ENCODE measurements at regions not wholly inside any gene's neighbourhood (a gene's known extent, or its start where the extent isn't known, plus 50 kb on each side); places are given as distances from the start of the nearest gene placed in this dataset.

DNA sequence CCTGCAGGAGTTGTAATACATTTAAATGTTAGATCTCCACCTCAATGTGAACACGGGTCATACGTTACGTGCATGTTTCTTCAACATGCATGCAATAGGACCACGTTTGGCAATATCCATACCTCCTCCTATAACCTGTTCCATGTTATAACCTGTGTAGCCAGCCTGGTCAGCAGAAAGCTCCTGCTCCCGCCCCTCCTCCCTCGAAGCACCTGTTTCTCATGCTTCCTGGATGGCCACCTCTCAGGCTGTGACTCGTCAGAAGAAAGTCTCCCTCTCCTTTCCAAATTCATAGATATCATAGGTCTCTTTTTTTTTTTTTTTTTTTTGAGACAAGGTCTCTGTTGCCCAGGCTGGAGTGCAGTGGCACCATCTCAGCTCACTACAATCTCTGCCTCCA is 96.5 kb downstream of the HMX1 start:
- in situ Hi-C loops (cut with HindIII; ENCODE audit: low sequenced_read_pairs): no loop called here

GRCh38 chr4:8774071-8774470 is 97.6 kb downstream of the HMX1 start:
- in situ Hi-C loops (cut with HindIII; ENCODE audit: low sequenced_read_pairs): no loop called here

GRCh38 chr4:8773124-8773931 is 98.3 kb downstream of the HMX1 start:
- in situ Hi-C loops (cut with HindIII; ENCODE audit: low sequenced_read_pairs): no loop called here

GRCh38 chr4:8772499-8773123 is 99.0 kb downstream of the HMX1 start:
- in situ Hi-C loops (cut with HindIII; ENCODE audit: low sequenced_read_pairs): no loop called here

GRCh38 chr4:8771666-8772065 is 100.0 kb downstream of the HMX1 start:
- in situ Hi-C loops (cut with HindIII; ENCODE audit: low sequenced_read_pairs): no loop called here

- in situ Hi-C loops (cut with HindIII; ENCODE audit: low sequenced_read_pairs): no loop called here
These were observed 100.4 kb downstream of the HMX1 start for GRCh38 chr4:8771258-8771590.

- in situ Hi-C loops (cut with HindIII; ENCODE audit: low sequenced_read_pairs): no loop called here
These were observed 101.0 kb downstream of the HMX1 start for GRCh38 chr4:8770518-8771257.

- in situ Hi-C loops (cut with HindIII; ENCODE audit: low sequenced_read_pairs): no loop called here
These were observed 101.8 kb downstream of the HMX1 start for GRCh38 chr4:8769645-8770517.

- in situ Hi-C loops (cut with HindIII; ENCODE audit: low sequenced_read_pairs): no loop called here
These were observed 103.2 kb downstream of the HMX1 start for GRCh38 chr4:8768357-8768999.

- in situ Hi-C loops (cut with HindIII; ENCODE audit: low sequenced_read_pairs): no loop called here
These were observed 105.0 kb downstream of the HMX1 start for GRCh38 chr4:8766610-8767009.

DNA sequence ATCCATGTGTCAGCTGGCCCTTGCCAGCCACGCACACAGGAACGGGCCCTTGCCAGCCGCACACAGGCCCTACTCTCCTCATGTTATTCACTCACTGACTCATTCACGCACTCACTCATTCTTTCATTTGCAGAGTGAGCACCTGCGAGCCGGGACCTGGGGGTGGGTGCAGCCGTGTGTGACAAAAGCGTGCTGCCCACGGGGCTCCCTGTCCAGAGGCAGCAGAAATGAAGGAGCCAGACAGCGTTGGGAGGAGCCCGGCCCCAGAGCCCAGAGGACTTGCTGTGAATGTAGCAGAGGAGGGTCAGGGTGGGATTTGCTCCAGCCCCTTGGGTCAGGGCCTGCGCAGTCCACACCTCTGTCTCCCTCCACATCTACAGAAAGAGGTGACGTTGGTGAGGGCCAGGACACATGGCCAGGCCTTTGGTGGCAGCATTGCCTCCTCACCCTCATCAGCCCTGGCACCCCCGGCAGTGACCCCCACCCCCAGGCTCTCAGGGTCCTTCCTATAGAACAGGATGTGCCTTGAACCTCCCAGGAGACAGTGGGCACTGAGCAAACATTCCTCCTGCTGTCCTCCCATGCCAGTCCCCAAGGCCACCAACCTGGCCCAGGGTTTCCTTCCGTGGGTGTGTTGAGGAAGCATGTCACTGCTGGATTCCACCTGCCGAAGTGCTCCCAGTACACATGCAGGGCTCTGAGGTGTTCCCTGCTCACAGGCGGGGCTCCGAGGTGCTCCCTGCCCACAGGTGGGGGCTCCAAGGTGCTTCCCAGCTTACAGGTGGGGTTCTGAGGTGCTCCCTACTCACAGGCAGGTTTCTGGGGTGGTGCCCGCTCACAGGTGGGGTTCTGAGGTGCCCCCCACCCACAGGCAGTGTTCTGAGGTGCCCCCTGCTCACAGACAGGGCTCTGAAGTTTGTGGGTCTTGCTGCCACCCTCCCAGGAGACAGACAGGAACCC is 105.7 kb downstream of the HMX1 start:
- in situ Hi-C loops (cut with HindIII; ENCODE audit: low sequenced_read_pairs): no loop called here

- in situ Hi-C loops (cut with HindIII; ENCODE audit: low sequenced_read_pairs): no loop called here
These were observed 106.6 kb downstream of the HMX1 start for GRCh38 chr4:8765084-8765483.

DNA sequence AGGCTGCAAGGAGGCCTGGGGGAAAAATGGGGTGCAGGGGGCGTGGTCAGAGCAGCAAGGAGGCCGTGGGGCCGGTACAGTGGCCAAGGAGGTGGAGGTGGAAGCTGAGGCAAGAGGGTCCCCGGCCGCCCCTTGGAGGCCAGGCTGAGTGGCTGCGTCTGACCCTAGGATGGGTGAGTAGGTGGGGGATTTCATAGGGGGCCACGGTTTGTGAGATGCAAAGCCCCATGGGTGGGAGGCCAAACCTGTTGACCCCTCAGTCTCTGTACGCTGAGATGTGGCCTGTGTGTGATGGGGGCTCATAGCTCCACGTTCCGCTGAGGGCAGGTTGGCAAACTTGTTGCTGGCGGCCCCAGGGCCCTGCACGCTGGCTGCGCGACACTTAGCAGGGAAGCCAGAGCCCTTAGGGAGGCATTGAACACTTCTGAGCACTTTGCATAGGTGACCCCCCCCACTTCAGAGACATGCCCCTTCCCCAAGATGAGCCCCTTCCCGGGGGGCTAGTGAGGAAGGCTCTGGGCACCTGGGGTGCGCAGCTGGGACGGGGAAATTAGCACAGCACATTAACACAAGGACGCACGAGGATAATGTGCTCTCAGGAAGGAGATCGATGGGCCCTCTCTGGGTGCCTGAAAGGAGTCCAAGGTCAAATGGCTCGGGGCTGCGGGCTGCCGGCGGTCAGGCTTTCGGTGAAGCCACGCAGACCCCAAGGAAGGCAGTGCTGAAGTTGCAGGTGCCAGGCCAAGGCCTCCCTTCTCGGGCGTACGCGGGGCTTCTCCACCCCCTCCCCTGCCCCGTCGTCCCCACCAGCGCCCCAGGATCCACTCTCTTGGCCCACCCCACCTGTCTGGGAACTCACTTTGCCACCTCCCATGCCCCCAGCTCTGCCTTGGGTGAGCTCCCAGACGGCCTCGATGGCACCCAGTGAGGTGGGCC is 107.4 kb downstream of the HMX1 start:
- in situ Hi-C loops (cut with HindIII; ENCODE audit: low sequenced_read_pairs): no loop called here

DNA sequence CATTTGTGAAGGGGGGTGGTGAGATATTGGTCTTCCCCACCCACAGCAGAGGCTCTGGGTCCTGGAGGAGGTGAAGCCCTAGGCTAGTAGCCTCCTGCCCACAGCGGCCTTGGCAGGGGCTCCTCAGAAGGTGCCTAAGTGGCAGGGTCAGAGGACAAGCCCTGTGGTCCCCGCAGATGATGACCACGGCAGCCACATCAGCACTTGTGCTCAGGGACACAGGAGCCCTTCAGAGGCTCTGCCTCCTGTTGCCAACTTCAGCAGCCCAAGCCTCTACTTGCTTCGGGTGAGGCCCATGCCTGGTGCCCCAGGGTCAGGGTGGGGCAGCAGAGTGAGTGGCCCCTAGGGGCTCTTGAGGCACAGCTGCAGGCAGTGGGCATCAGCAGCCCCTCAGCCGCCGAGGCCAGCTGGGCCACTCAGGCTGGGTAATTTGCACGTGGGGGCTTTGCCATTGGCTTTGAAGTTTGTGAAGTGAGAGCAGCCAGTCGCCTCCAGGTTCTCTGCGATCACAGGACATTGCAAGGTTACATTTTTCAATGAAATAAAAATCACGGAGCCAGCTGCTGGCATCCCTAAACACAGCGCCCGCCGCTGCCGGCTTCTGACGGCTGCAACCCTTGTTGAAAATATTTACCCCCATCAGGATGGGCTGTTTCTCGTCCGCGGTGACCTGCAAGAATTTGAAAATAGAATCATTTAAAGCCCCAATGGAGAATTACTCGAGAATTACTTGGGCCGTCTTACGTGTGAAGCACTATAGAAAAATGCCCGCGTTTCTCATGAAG is 108.5 kb downstream of the HMX1 start:
- in situ Hi-C loops (cut with HindIII; ENCODE audit: low sequenced_read_pairs): no loop called here

DNA sequence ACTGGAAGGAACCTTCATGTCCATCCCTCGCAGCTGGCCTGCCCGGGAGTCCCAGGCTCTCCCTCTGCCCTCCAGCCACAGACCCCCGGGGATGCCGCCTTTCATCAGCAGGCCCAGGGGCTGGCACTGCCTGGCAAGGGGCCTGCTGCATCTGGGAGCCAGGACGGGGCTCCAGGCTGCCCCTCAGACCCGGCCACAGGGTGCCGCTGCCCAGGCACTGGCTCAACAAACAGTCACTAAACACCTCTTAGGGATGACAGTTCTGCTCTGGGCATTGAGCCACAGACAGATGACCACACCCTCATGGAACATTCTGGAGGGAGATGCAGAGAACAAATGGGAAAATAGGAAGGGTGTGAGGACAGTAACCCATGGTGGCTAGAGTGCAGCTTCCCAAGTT is 109.3 kb downstream of the HMX1 start:
- in situ Hi-C loops (cut with HindIII; ENCODE audit: low sequenced_read_pairs): no loop called here

DNA sequence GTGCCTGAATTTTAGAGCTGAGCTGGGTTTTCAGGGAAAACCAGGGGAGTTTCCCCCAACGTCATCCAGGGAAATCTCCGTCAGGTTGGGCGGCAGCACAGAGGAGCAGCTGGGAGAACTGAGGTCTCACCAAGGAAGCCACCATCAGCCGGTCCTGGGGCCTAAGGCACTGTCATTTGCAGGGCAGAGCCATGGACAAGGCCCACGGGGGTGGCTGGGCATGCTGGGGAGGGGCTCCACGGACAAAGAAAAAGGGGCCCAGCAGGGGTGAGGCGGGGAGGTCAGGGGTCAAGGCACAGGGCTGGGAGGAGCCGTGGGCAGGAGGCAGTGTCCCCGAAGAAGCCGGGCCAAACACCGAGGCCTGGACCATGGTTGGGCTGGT is 109.8 kb downstream of the HMX1 start:
- in situ Hi-C loops (cut with HindIII; ENCODE audit: low sequenced_read_pairs): no loop called here

DNA sequence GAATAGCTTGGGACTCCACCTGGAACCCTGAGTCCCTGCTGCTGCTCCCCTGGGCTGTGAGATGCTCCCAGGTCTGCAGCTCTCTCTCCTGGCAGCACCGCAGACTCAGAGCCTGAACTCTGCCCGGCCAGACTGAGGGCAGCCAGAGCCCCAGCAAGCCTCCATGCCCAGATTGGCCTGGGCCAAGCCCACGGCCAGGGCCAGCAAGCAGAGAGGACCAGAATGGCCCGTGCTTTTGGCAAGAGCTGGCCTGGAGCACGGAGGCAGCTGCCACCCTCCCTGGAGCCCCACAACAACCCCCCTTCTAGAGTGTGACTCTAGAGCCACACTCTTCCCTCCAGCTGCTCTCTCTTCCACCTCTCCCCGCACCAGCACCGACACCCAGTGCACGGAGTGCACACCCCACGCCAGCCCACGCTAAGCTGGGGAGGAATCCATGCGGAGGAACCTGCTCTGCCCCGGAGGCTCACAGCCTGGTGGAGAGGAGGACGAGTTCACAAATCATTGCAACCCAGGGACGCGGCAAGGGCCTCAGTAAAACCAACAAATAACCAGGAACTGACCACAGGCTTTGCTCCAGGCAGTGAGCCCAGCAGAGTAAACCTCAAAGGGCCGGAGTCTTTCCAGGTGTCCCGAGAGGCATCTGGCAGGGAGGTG is 110.3 kb downstream of the HMX1 start:
- in situ Hi-C loops (cut with HindIII; ENCODE audit: low sequenced_read_pairs): no loop called here

All from DLD1 (cell line).